ENCODE measurements at regions not wholly inside any gene's neighbourhood (a gene's known extent, or its start where the extent isn't known, plus 50 kb on each side); places are given as distances from the start of the nearest gene placed in this dataset.

DNA sequence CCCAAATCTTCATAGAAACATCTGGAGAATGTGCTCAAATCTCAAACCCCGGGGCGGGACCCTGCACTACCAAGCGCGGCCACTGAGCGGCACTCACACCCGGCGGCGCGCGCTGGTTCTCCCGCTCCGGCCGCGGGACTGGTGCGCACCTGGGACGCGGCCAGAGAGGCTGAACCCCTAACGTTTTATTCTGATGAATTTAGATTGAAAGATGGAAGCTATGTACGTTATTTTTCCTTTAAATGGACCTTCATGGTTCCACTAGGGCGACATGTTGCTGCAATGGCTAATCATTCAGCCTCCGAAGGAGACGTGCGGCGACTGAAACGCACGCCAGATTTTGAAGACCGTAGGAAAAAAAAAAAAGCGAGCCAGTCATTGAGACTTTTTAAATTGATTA, 107.0 kb upstream of the INSIG1 start:
- peaks cover 4% of the 10 kb centered on the region for H3K4me1 Mint-ChIP-seq (ENCODE audit: unreplicated experiment)
- H3K27ac Mint-ChIP-seq (ENCODE audit: unreplicated experiment), result no peak overlapping the region
- H3K27me3 Mint-ChIP-seq (ENCODE audit: unreplicated experiment), result peaks cover 21% of the 10 kb centered on the region
- TF ChIP-seq, protein P1, sequence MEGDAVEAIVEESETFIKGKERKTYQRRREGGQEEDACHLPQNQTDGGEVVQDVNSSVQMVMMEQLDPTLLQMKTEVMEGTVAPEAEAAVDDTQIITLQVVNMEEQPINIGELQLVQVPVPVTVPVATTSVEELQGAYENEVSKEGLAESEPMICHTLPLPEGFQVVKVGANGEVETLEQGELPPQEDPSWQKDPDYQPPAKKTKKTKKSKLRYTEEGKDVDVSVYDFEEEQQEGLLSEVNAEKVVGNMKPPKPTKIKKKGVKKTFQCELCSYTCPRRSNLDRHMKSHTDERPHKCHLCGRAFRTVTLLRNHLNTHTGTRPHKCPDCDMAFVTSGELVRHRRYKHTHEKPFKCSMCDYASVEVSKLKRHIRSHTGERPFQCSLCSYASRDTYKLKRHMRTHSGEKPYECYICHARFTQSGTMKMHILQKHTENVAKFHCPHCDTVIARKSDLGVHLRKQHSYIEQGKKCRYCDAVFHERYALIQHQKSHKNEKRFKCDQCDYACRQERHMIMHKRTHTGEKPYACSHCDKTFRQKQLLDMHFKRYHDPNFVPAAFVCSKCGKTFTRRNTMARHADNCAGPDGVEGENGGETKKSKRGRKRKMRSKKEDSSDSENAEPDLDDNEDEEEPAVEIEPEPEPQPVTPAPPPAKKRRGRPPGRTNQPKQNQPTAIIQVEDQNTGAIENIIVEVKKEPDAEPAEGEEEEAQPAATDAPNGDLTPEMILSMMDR (IDR thresholded peaks at IDR 0.05), result peak; percentile 86
- H3K36me3 Mint-ChIP-seq (ENCODE audit: unreplicated experiment), result no peaks in the 10 kb centered on the region
- H3K9me3 Mint-ChIP-seq (ENCODE audit: unreplicated experiment), result peaks cover 4% of the 10 kb centered on the region
- DNase-seq (ENCODE audit: extremely low spot score, unreplicated experiment), result no peak
- H3K4me3 Mint-ChIP-seq (ENCODE audit: unreplicated experiment), result peak overlapping the region; percentile 35

- H3K4me3 Mint-ChIP-seq (ENCODE audit: unreplicated experiment), result no peak overlapping the region
- peaks cover 4% of the 10 kb centered on the region for H3K4me1 Mint-ChIP-seq (ENCODE audit: unreplicated experiment)
- H3K36me3 Mint-ChIP-seq (ENCODE audit: unreplicated experiment), result no peaks in the 10 kb centered on the region
- no peak for DNase-seq (ENCODE audit: extremely low spot score, unreplicated experiment)
- H3K9me3 Mint-ChIP-seq (ENCODE audit: unreplicated experiment), result peaks cover 3% of the 10 kb centered on the region
- H3K27ac Mint-ChIP-seq (ENCODE audit: unreplicated experiment), result no peak overlapping the region
- TF ChIP-seq, protein P1 (IDR thresholded peaks at IDR 0.05), result no peak
- H3K27me3 Mint-ChIP-seq (ENCODE audit: unreplicated experiment), result peaks cover 21% of the 10 kb centered on the region
Observed at GRCh38 chr7:155191137-155191536, 106.5 kb upstream of the INSIG1 start.

GRCh38 chr7:155191901-155192478, 105.7 kb upstream of the INSIG1 start:
- Mint-ChIP-seq H3K4me3 (ENCODE audit: unreplicated experiment) (no peak overlapping the region), H3K9me3 (ENCODE audit: unreplicated experiment) (peaks cover 7% of the 10 kb centered on the region), H3K36me3 (ENCODE audit: unreplicated experiment) (no peaks in the 10 kb centered on the region), H3K27ac (ENCODE audit: unreplicated experiment) (no peak overlapping the region), H3K4me1 (ENCODE audit: unreplicated experiment) (peaks cover 4% of the 10 kb centered on the region), H3K27me3 (ENCODE audit: unreplicated experiment) (peaks cover 21% of the 10 kb centered on the region)
- no peak for DNase-seq (ENCODE audit: extremely low spot score, unreplicated experiment)
- TF ChIP-seq, protein P1 (IDR thresholded peaks at IDR 0.05), result no peak

DNA sequence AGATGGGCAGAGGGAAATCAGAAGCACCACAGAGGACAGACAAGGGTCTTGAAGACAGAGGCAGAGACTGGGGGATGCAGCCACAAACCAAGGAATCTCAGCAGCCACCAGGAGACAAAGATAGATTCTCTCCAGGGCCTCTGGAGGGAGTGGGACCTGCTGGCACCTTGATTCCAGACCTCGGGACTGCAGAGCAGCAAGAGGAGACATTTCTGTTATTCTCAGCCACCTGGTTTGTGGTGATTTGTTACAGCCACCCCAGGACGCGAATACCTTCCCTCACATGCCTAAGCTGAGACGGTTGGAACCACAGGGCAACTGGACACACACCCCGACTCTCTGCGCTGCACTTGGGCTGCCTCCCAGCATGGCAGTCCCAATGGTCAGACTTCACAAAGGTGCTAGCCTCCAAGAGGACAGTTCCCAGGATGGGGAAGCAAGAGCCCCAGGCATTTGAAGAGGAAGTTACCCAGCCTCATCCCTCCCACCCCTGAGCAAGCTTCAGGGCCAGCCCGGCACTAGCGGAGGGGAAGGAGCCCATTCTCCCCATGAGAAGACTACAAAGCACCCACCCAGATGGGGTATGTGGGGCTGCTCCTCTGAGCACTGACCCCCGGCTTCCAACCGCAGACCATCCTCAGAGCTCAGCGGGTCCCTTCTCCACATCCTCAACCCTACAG, 104.6 kb upstream of the INSIG1 start:
- TF ChIP-seq, protein P1 (IDR thresholded peaks at IDR 0.05), result no peak
- DNase-seq (ENCODE audit: extremely low spot score, unreplicated experiment), result no peak
- Mint-ChIP-seq H3K27me3 (ENCODE audit: unreplicated experiment) (peaks cover 21% of the 10 kb centered on the region), H3K27ac (ENCODE audit: unreplicated experiment) (no peak overlapping the region), H3K4me1 (ENCODE audit: unreplicated experiment) (peaks cover 4% of the 10 kb centered on the region), H3K36me3 (ENCODE audit: unreplicated experiment) (no peaks in the 10 kb centered on the region), H3K4me3 (ENCODE audit: unreplicated experiment) (no peak overlapping the region), H3K9me3 (ENCODE audit: unreplicated experiment) (peaks cover 7% of the 10 kb centered on the region)

DNA sequence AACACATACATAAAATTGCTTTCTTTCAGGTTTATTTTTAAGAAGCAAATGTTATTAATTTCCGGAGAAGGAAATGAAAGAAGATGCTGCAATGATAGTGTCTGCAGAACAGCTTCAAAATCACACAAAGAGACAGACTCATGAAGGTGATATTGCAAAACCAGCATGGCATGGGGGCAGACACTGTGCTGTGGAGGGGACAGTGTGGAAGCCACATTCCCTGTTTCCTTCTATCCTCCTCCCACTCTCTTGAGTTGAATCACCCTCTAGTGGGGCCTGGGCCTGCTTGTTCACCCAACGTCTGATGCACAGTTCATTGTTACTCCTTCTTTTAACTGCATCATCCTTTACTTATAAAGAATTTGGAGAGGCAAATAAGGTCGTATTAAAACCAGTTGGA, 104.0 kb upstream of the INSIG1 start:
- H3K9me3 Mint-ChIP-seq (ENCODE audit: unreplicated experiment), result peaks cover 7% of the 10 kb centered on the region
- no peak overlapping the region for H3K4me3 Mint-ChIP-seq (ENCODE audit: unreplicated experiment)
- DNase-seq (ENCODE audit: extremely low spot score, unreplicated experiment), result no peak
- H3K4me1 Mint-ChIP-seq (ENCODE audit: unreplicated experiment), result peaks cover 4% of the 10 kb centered on the region
- TF ChIP-seq, protein P1 (IDR thresholded peaks at IDR 0.05), result no peak
- no peak overlapping the region for H3K27ac Mint-ChIP-seq (ENCODE audit: unreplicated experiment)
- no peaks in the 10 kb centered on the region for H3K36me3 Mint-ChIP-seq (ENCODE audit: unreplicated experiment)
- H3K27me3 Mint-ChIP-seq (ENCODE audit: unreplicated experiment), result peaks cover 21% of the 10 kb centered on the region
